B cell (primary cell): ENCODE measurements at regions not wholly inside any gene's neighbourhood (a gene's known extent, or its start where the extent isn't known, plus 50 kb on each side); places are given as distances from the start of the nearest gene placed in this dataset.

Experiments
- ATAC-seq: fragments of 200-7000 bp; cut with Tn5 transposase; one replicate; pipeline ENCODE4 v1.10.0; 2021; ENCODE audit warnings: low read depth, mild to moderate bottlenecking, moderate number of reproducible peaks, moderate library complexity
- CTCF ChIA-PET: fragments of 350-600 bp; sonication (Branson Sonifier 250); formaldehyde crosslinking; loops from one replicate; lab custom pipeline; 2021; ENCODE audit warnings: antibody characterized with exemption, inconsistent platforms; lab: Charles Lee
- POLR2A ChIA-PET: fragments of 350-600 bp; sonication (Branson Sonifier 250); formaldehyde crosslinking; loops from one replicate; lab custom pipeline; 2021; ENCODE audit warnings: antibody characterized with exemption; lab: Charles Lee
- DNase-seq: peaks from one replicate; pipeline ENCODE4 v3.0.0; 2013
- H2AFZ ChIP-seq: 2 replicates; pipeline ENCODE4 v1.6.1; 2012; ENCODE audit warnings: mild to moderate bottlenecking, low read depth, low read length; ENCODE audit not compliant: insufficient read depth, poor library complexity, severe bottlenecking
- H3K27ac ChIP-seq, 2 donors: 1 replicate in 1 of 2; 2 replicates in 1 of 2; pipeline ENCODE4 v1.5.1; 2012 to 2013; ENCODE audit warnings: low read length in 2 of 2, mild to moderate bottlenecking in 2 of 2, moderate library complexity in 1 of 2
- H3K27me3 ChIP-seq, 4 experiments: fragments of 200-600 bp in 1 of 4; sonication (generic) in 1 of 4; replicated peaks in 1 of 4; 1 replicate in 2 of 4; 2 replicates in 2 of 4; pipeline versions ENCODE4 v1.6.1 to v1.7.0; 2013 to 2016; ENCODE audit warnings: low read length in 3 of 4, mild to moderate bottlenecking in 2 of 4, mixed read lengths in 1 of 4, moderate library complexity in 1 of 4; ENCODE audit not compliant: insufficient read depth in 4 of 4, control insufficient read depth in 3 of 4; ENCODE audit errors: control extremely low read depth in 1 of 4
- H3K36me3 ChIP-seq, 2 experiments: replicated peaks in 1 of 2; 1 replicate in 1 of 2; 2 replicates in 1 of 2; pipeline versions ENCODE4 v1.6.1 to v1.7.1; 2013; ENCODE audit warnings: low read length in 1 of 2; ENCODE audit not compliant: insufficient read depth in 2 of 2, control insufficient read depth in 1 of 2; ENCODE audit errors: control extremely low read depth in 1 of 2, extremely low read depth in 1 of 2
- H3K4me1 ChIP-seq, 2 donors: fragments of 200-600 bp in 1 of 2; sonication (generic) in 1 of 2; 1 replicate in 1 of 2; 2 replicates in 1 of 2; pipeline versions ENCODE4 v1.5.1 to v1.6.1; 2013 to 2017; ENCODE audit warnings: low read length in 2 of 2; ENCODE audit not compliant: control insufficient read depth in 2 of 2, insufficient read depth in 2 of 2
- H3K4me2 ChIP-seq: replicated peaks from 2 replicates; pipeline ENCODE3; 2012; ENCODE audit warnings: mild to moderate bottlenecking, low read depth, low read length; ENCODE audit not compliant: poor library complexity, severe bottlenecking
- H3K4me3 ChIP-seq, 5 experiments: fragments of 200-600 bp in 1 of 5; sonication (generic) in 1 of 5; 1 replicate in 3 of 5; 2 replicates in 2 of 5; pipeline versions ENCODE4 v1.5.1 to v1.7.0; 2011 to 2016; ENCODE audit warnings: low read length in 4 of 5, mild to moderate bottlenecking in 4 of 5, low read depth in 2 of 5, control low read depth in 1 of 5, moderate library complexity in 1 of 5; ENCODE audit not compliant: insufficient read depth in 1 of 5; ENCODE audit errors: control extremely low read depth in 1 of 5, extremely low read depth in 1 of 5
- H3K79me2 ChIP-seq: fragments of 200-600 bp; sonication (generic); one replicate; pipeline ENCODE4 v1.6.0; 2016; ENCODE audit warnings: low read length; ENCODE audit not compliant: control insufficient read depth, insufficient read depth
- H3K9ac ChIP-seq: fragments of 200-600 bp; sonication (generic); 2 replicates; pipeline ENCODE4 v1.6.1; 2017; ENCODE audit warnings: mild to moderate bottlenecking, low read length, moderate library complexity
- H3K9me3 ChIP-seq, 3 donors: one replicate each; pipeline versions ENCODE4 v1.6.1 to v1.7.1; 2013; ENCODE audit warnings: low read length in 2 of 3; ENCODE audit not compliant: control insufficient read depth in 2 of 3, insufficient read depth in 1 of 3; ENCODE audit errors: control extremely low read depth in 1 of 3
- H4K20me1 ChIP-seq: 2 replicates; pipeline ENCODE4 v1.6.0; 2012; ENCODE audit warnings: mild to moderate bottlenecking, low read length; ENCODE audit not compliant: insufficient read depth, control insufficient read depth, poor library complexity, severe bottlenecking
- H3K27ac Mint-ChIP-seq: one replicate; pipeline ENCODE4 v1.8.0; 2021; ENCODE audit warnings: mixed read lengths
- H3K27me3 Mint-ChIP-seq: one replicate; pipeline ENCODE4 v1.8.0; 2021; ENCODE audit warnings: mixed read lengths
- H3K4me1 Mint-ChIP-seq: one replicate; pipeline ENCODE4 v1.8.0; 2021; ENCODE audit warnings: mixed read lengths
- H3K4me3 Mint-ChIP-seq: one replicate; pipeline ENCODE4 v1.8.0; 2021; ENCODE audit warnings: mixed read lengths
- H3K9me3 Mint-ChIP-seq: one replicate; pipeline ENCODE4 v1.8.0; 2022; ENCODE audit warnings: mixed read lengths; ENCODE audit not compliant: insufficient read depth
- EZH2 ChIP-seq: IDR thresholded peaks from 2 replicates; pipeline ENCODE4 v1.6.1; 2012; ENCODE audit warnings: borderline replicate concordance, low read depth, mild to moderate bottlenecking, moderate library complexity, low read length; ENCODE audit not compliant: insufficient read depth, poor library complexity, severe bottlenecking
- WGBS: methylation state at CpG from one replicate; pipeline ENCODE4 v1.1.5; 2013; ENCODE audit warnings: missing lambda C conversion rate; ENCODE audit not compliant: insufficient coverage; 5-methylcytosine and 5-hydroxymethylcytosine counted together
- intact Hi-C: fragments of 100-400 bp; cut with micrococcal nuclease; formaldehyde crosslinking; loops from one replicate; pipeline ENCODE4 v1.10.0; 2022
- TF ChIP-seq, protein P1 (sequence below): fragments of 200-600 bp; IDR thresholded peaks from one replicate; pipeline ENCODE4 v1.8.0; 2022; ENCODE audit warnings: antibody characterized with exemption, mild to moderate bottlenecking

DNA sequence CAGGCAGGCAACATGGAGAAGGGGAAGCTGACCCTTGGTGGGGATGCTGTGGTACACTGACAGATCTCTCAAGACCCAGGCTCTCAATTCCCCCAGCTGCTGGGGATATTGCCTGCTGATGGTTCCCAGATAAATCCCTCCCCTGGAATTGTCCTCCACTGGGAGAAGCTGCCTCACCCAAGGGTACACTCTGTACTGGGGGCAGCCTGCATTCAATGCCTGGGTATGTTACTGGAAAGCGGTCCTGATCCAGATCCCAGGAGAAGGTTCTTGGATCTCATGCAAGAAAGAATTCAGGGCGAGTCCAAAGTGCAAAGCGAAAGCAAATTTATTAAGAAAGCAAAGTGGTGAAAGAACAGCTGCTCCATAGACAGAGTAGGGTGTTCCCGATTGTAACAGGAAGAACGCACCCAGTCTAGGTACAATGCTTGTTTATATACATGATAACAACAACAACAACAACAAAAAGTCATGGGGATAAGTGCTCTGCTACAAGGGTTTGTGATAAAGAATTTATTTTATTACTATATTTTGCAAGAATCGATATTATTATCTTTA is 591.5 kb upstream of the ADAMTS9 start:
- Mint-ChIP-seq H3K27me3 (no peaks in the 10 kb centered on the region), H3K9me3 (no peaks in the 10 kb centered on the region), H3K27ac (no peak overlapping the region), H3K4me3 (no peak overlapping the region), H3K4me1 (no peaks in the 10 kb centered on the region)
- DNase-seq (no peak), ATAC-seq (no peak)
- intact Hi-C loops: no loop called here
- H3K4me3 ChIP-seq: no peak overlapping the region
- no peaks in the 10 kb centered on the region for H3K4me1 ChIP-seq
- H3K79me2 ChIP-seq: no peaks in the 10 kb centered on the region
- no peaks in the 10 kb centered on the region for H3K27me3 ChIP-seq
- WGBS: 87% methylated on average over 3 of the region's 6 CpGs
- no peak overlapping the region for H3K27ac ChIP-seq
- no peaks in the 10 kb centered on the region for H3K36me3 ChIP-seq
- no peak overlapping the region for H3K4me2 ChIP-seq
- H4K20me1 ChIP-seq: no peaks in the 10 kb centered on the region
- TF ChIP-seq, protein P1, sequence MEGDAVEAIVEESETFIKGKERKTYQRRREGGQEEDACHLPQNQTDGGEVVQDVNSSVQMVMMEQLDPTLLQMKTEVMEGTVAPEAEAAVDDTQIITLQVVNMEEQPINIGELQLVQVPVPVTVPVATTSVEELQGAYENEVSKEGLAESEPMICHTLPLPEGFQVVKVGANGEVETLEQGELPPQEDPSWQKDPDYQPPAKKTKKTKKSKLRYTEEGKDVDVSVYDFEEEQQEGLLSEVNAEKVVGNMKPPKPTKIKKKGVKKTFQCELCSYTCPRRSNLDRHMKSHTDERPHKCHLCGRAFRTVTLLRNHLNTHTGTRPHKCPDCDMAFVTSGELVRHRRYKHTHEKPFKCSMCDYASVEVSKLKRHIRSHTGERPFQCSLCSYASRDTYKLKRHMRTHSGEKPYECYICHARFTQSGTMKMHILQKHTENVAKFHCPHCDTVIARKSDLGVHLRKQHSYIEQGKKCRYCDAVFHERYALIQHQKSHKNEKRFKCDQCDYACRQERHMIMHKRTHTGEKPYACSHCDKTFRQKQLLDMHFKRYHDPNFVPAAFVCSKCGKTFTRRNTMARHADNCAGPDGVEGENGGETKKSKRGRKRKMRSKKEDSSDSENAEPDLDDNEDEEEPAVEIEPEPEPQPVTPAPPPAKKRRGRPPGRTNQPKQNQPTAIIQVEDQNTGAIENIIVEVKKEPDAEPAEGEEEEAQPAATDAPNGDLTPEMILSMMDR: no peak
- no peak for TF ChIP-seq EZH2
- peaks cover 0 to 1% (median 0%) of the 10 kb centered on the region in 3 donors for H3K9me3 ChIP-seq
- ChIA-PET CTCF (no interaction called here), POLR2A (no interaction called here)
- no peak overlapping the region for H3K9ac ChIP-seq
- H2AFZ ChIP-seq: no peak overlapping the region

GRCh38 chr3:65277798-65278197 is 590.0 kb upstream of the ADAMTS9 start:
- no CpG with 5 or more reads among the region's 2 CpGs for WGBS
- ATAC-seq (no peak), DNase-seq (no peak)
- Histone ChIP-seq H3K9me3 (peaks cover 0 to 1% (median 0%) of the 10 kb centered on the region in 3 donors), H4K20me1 (no peaks in the 10 kb centered on the region), H2AFZ (no peak overlapping the region), H3K27me3 (no peaks in the 10 kb centered on the region), H3K4me1 (no peaks in the 10 kb centered on the region), H3K4me3 (no peak overlapping the region), H3K79me2 (no peaks in the 10 kb centered on the region), H3K36me3 (no peaks in the 10 kb centered on the region), H3K9ac (no peak overlapping the region), H3K27ac (no peak overlapping the region), H3K4me2 (no peak overlapping the region)
- Mint-ChIP-seq H3K4me3 (no peak overlapping the region), H3K27me3 (no peaks in the 10 kb centered on the region), H3K4me1 (no peaks in the 10 kb centered on the region), H3K27ac (no peak overlapping the region), H3K9me3 (no peaks in the 10 kb centered on the region)
- TF ChIP-seq EZH2: no peak
- TF ChIP-seq, protein P1: no peak
- ChIA-PET POLR2A (no interaction called here), CTCF (no interaction called here)
- intact Hi-C loops: no loop called here
